Mesenteric fat pad (tissue), 1 donor: ENCODE measurements at regions not wholly inside any gene's neighbourhood (a gene's known extent, or its start where the extent isn't known, plus 50 kb on each side); places are given as distances from the start of the nearest gene placed in this dataset.

ENCODE experiments used
- DNase-seq: peaks from one replicate; pipeline ENCODE4 v3.0.0-alpha.2; 2020; ENCODE audit warnings: low spot score
- donor health status: DM: yes; HTN: yes; CAD: no.

- DNase-seq: peak; percentile 16
Measured at GRCh38 chr2:120683701-120684100, 52.0 kb upstream of the GLI2 start.

GRCh38 chr2:120684289-120685065 is 51.2 kb upstream of the GLI2 start:
- no peak for DNase-seq

GRCh38 chr2:120685066-120685973 is 50.3 kb upstream of the GLI2 start:
- peak; percentile 86 for DNase-seq
